ENCODE measurements at regions not wholly inside any gene's neighbourhood (a gene's known extent, or its start where the extent isn't known, plus 50 kb on each side); places are given as distances from the start of the nearest gene placed in this dataset.

DNA sequence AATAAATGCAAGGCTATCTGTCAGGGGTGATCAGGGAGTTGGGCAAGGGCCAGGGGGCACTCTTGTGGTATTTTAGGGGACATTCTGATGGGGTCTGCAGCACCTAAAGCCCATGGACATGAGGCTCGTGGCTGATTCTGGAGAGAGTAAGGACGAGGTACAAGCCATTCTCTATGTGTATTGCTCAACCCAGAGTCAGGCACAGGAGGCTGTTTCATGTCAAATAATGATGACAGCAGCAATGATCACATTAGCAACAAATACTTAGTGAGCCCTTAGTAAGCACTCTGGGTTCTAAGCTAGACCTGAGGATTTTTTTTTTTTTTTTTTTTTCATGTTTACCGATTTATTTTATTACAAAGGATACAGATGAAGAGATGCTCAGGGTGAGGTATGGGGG is 83.5 kb upstream of the THY1 start:
- TF ChIP-seq POLR2A (IDR thresholded peaks at IDR 0.05) (no peak), CTCF (IDR thresholded peaks at IDR 0.05) (no peak)
